ENCODE measurements at regions not wholly inside any gene's neighbourhood (a gene's known extent, or its start where the extent isn't known, plus 50 kb on each side); places are given as distances from the start of the nearest gene placed in this dataset.
A peak's percentile ranks its signal among the peaks of the same experiment; 100 is the strongest.

- H3K4me3 ChIP-seq (ENCODE audit: control insufficient read depth in 1 of 7, extremely low read depth in 1 of 7, insufficient read depth in 4 of 7, low read depth in 2 of 7, low read length in 6 of 7): peak overlapping the region in 2 of 7 experiments; percentile 6 to 66
- H3K9me3 ChIP-seq (ENCODE audit: control extremely low read depth in 1 of 5, control insufficient read depth in 4 of 5, insufficient read depth in 2 of 5, low read depth in 1 of 5, low read length in 4 of 5): no peaks in the 10 kb centered on the region
- CTCF ChIA-PET: interaction anchor here (0.7 to 1.9 kb wide), 10 partner anchors 12 to 1906 kb away, joined by 3 to 5 read pairs (median 3); no protein-coding TSS in a partner anchor
- no peak overlapping the region for H3K27ac ChIP-seq (ENCODE audit: insufficient read depth in 1 of 2, low read depth in 1 of 2, low read length in 2 of 2, poor library complexity in 1 of 2, severe bottlenecking in 2 of 2)
- peak; percentile 64 to 79 (median 77) for DNase-seq
- no CpG with 5 or more reads among the region's 2 CpGs for WGBS (ENCODE audit: insufficient coverage)
- no peaks in the 10 kb centered on the region for H3K27me3 ChIP-seq (replicated peaks in 2 of 5; ENCODE audit: control insufficient read depth in 4 of 5, insufficient read depth in 5 of 5, low read length in 4 of 5)
- no peaks in the 10 kb centered on the region for H3K4me1 ChIP-seq (ENCODE audit: control extremely low read depth in 1 of 4, control insufficient read depth in 4 of 4, insufficient read depth in 4 of 4, low read length in 3 of 4)
- H3K36me3 ChIP-seq (ENCODE audit: control insufficient read depth in 4 of 4, insufficient read depth in 4 of 4, low read length in 3 of 4): no peaks in the 10 kb centered on the region
- POLR2A ChIA-PET: no interaction called here
These were observed 330.3 kb upstream of the MIR17HG start for GRCh38 chr13:91017031-91017668.

GRCh38 chr13:91017669-91018053, 329.8 kb upstream of the MIR17HG start:
- Histone ChIP-seq H3K27me3 (replicated peaks in 2 of 5; ENCODE audit: control insufficient read depth in 4 of 5, insufficient read depth in 5 of 5, low read length in 4 of 5) (no peaks in the 10 kb centered on the region), H3K4me1 (ENCODE audit: control extremely low read depth in 1 of 4, control insufficient read depth in 4 of 4, insufficient read depth in 4 of 4, low read length in 3 of 4) (no peaks in the 10 kb centered on the region), H3K36me3 (ENCODE audit: control insufficient read depth in 4 of 4, insufficient read depth in 4 of 4, low read length in 3 of 4) (no peaks in the 10 kb centered on the region), H3K27ac (ENCODE audit: insufficient read depth in 1 of 2, low read depth in 1 of 2, low read length in 2 of 2, poor library complexity in 1 of 2, severe bottlenecking in 2 of 2) (no peak overlapping the region), H3K9me3 (ENCODE audit: control extremely low read depth in 1 of 5, control insufficient read depth in 4 of 5, insufficient read depth in 2 of 5, low read depth in 1 of 5, low read length in 4 of 5) (no peaks in the 10 kb centered on the region), H3K4me3 (ENCODE audit: control insufficient read depth in 1 of 7, extremely low read depth in 1 of 7, insufficient read depth in 4 of 7, low read depth in 2 of 7, low read length in 6 of 7) (peak overlapping the region in 2 of 7 experiments; percentile 6 to 66)
- ChIA-PET CTCF (interaction anchor here (0.7 to 1.9 kb wide), 11 partner anchors 13 to 1906 kb away, joined by 3 to 5 read pairs (median 3); no protein-coding TSS in a partner anchor), POLR2A (no interaction called here)
- WGBS (ENCODE audit: insufficient coverage): 67% methylated on average over 12 of the region's 15 CpGs
- DNase-seq: peak; percentile 37 to 77 (median 69)

- Histone ChIP-seq H3K4me1 (ENCODE audit: control extremely low read depth in 1 of 4, control insufficient read depth in 4 of 4, insufficient read depth in 4 of 4, low read length in 3 of 4) (no peaks in the 10 kb centered on the region), H3K27me3 (replicated peaks in 2 of 5; ENCODE audit: control insufficient read depth in 4 of 5, insufficient read depth in 5 of 5, low read length in 4 of 5) (no peaks in the 10 kb centered on the region), H3K4me3 (ENCODE audit: control insufficient read depth in 1 of 7, extremely low read depth in 1 of 7, insufficient read depth in 4 of 7, low read depth in 2 of 7, low read length in 6 of 7) (no peak overlapping the region), H3K36me3 (ENCODE audit: control insufficient read depth in 4 of 4, insufficient read depth in 4 of 4, low read length in 3 of 4) (no peaks in the 10 kb centered on the region), H3K9me3 (ENCODE audit: control extremely low read depth in 1 of 5, control insufficient read depth in 4 of 5, insufficient read depth in 2 of 5, low read depth in 1 of 5, low read length in 4 of 5) (no peaks in the 10 kb centered on the region), H3K27ac (ENCODE audit: insufficient read depth in 1 of 2, low read depth in 1 of 2, low read length in 2 of 2, poor library complexity in 1 of 2, severe bottlenecking in 2 of 2) (no peak overlapping the region)
- DNase-seq: no peak
- CTCF ChIA-PET: no interaction called here
- POLR2A ChIA-PET: no interaction called here
These were observed 326.9 kb upstream of the MIR17HG start for GRCh38 chr13:91020461-91021034.

GRCh38 chr13:91024157-91024792, 323.2 kb upstream of the MIR17HG start:
- no peak overlapping the region for H3K4me3 ChIP-seq (ENCODE audit: control insufficient read depth in 1 of 7, extremely low read depth in 1 of 7, insufficient read depth in 4 of 7, low read depth in 2 of 7, low read length in 6 of 7)
- H3K27me3 ChIP-seq (replicated peaks in 2 of 5; ENCODE audit: control insufficient read depth in 4 of 5, insufficient read depth in 5 of 5, low read length in 4 of 5): no peaks in the 10 kb centered on the region
- CTCF ChIA-PET: interaction anchor here (0.7 kb wide), 1 partner anchor 15 kb away, joined by 3 read pairs; no protein-coding TSS in a partner anchor
- 100% methylated on average over 1 of the region's 3 CpGs for WGBS (ENCODE audit: insufficient coverage)
- POLR2A ChIA-PET: no interaction called here
- H3K27ac ChIP-seq (ENCODE audit: insufficient read depth in 1 of 2, low read depth in 1 of 2, low read length in 2 of 2, poor library complexity in 1 of 2, severe bottlenecking in 2 of 2): no peak overlapping the region
- no peaks in the 10 kb centered on the region for H3K36me3 ChIP-seq (ENCODE audit: control insufficient read depth in 4 of 4, insufficient read depth in 4 of 4, low read length in 3 of 4)
- no peaks in the 10 kb centered on the region for H3K4me1 ChIP-seq (ENCODE audit: control extremely low read depth in 1 of 4, control insufficient read depth in 4 of 4, insufficient read depth in 4 of 4, low read length in 3 of 4)
- no peaks in the 10 kb centered on the region for H3K9me3 ChIP-seq (ENCODE audit: control extremely low read depth in 1 of 5, control insufficient read depth in 4 of 5, insufficient read depth in 2 of 5, low read depth in 1 of 5, low read length in 4 of 5)
- no peak for DNase-seq

- ChIA-PET CTCF (no interaction called here), POLR2A (no interaction called here)
- no peak for DNase-seq
- Histone ChIP-seq H3K36me3 (ENCODE audit: control insufficient read depth in 4 of 4, insufficient read depth in 4 of 4, low read length in 3 of 4) (no peaks in the 10 kb centered on the region), H3K27ac (ENCODE audit: insufficient read depth in 1 of 2, low read depth in 1 of 2, low read length in 2 of 2, poor library complexity in 1 of 2, severe bottlenecking in 2 of 2) (no peak overlapping the region), H3K9me3 (ENCODE audit: control extremely low read depth in 1 of 5, control insufficient read depth in 4 of 5, insufficient read depth in 2 of 5, low read depth in 1 of 5, low read length in 4 of 5) (no peaks in the 10 kb centered on the region), H3K4me1 (ENCODE audit: control extremely low read depth in 1 of 4, control insufficient read depth in 4 of 4, insufficient read depth in 4 of 4, low read length in 3 of 4) (no peaks in the 10 kb centered on the region), H3K27me3 (replicated peaks in 2 of 5; ENCODE audit: control insufficient read depth in 4 of 5, insufficient read depth in 5 of 5, low read length in 4 of 5) (no peaks in the 10 kb centered on the region), H3K4me3 (ENCODE audit: control insufficient read depth in 1 of 7, extremely low read depth in 1 of 7, insufficient read depth in 4 of 7, low read depth in 2 of 7, low read length in 6 of 7) (no peak overlapping the region)
These were observed 322.0 kb upstream of the MIR17HG start for GRCh38 chr13:91025442-91025841.

- H3K36me3 ChIP-seq (ENCODE audit: control insufficient read depth in 4 of 4, insufficient read depth in 4 of 4, low read length in 3 of 4): no peaks in the 10 kb centered on the region
- H3K4me1 ChIP-seq (ENCODE audit: control extremely low read depth in 1 of 4, control insufficient read depth in 4 of 4, insufficient read depth in 4 of 4, low read length in 3 of 4): no peaks in the 10 kb centered on the region
- POLR2A ChIA-PET: no interaction called here
- CTCF ChIA-PET: no interaction called here
- no peak overlapping the region for H3K4me3 ChIP-seq (ENCODE audit: control insufficient read depth in 1 of 7, extremely low read depth in 1 of 7, insufficient read depth in 4 of 7, low read depth in 2 of 7, low read length in 6 of 7)
- 100% methylated on average over 1 of the region's 3 CpGs for WGBS (ENCODE audit: insufficient coverage)
- no peaks in the 10 kb centered on the region for H3K27me3 ChIP-seq (replicated peaks in 2 of 5; ENCODE audit: control insufficient read depth in 4 of 5, insufficient read depth in 5 of 5, low read length in 4 of 5)
- no peaks in the 10 kb centered on the region for H3K9me3 ChIP-seq (ENCODE audit: control extremely low read depth in 1 of 5, control insufficient read depth in 4 of 5, insufficient read depth in 2 of 5, low read depth in 1 of 5, low read length in 4 of 5)
- no peak for DNase-seq
- H3K27ac ChIP-seq (ENCODE audit: insufficient read depth in 1 of 2, low read depth in 1 of 2, low read length in 2 of 2, poor library complexity in 1 of 2, severe bottlenecking in 2 of 2): no peak overlapping the region
These were observed 316.0 kb upstream of the MIR17HG start for GRCh38 chr13:91031508-91031907.

- ChIA-PET CTCF (no interaction called here), POLR2A (no interaction called here)
- Histone ChIP-seq H3K9me3 (ENCODE audit: control extremely low read depth in 1 of 5, control insufficient read depth in 4 of 5, insufficient read depth in 2 of 5, low read depth in 1 of 5, low read length in 4 of 5) (no peaks in the 10 kb centered on the region), H3K36me3 (ENCODE audit: control insufficient read depth in 4 of 4, insufficient read depth in 4 of 4, low read length in 3 of 4) (no peaks in the 10 kb centered on the region), H3K4me1 (ENCODE audit: control extremely low read depth in 1 of 4, control insufficient read depth in 4 of 4, insufficient read depth in 4 of 4, low read length in 3 of 4) (no peaks in the 10 kb centered on the region), H3K27ac (ENCODE audit: insufficient read depth in 1 of 2, low read depth in 1 of 2, low read length in 2 of 2, poor library complexity in 1 of 2, severe bottlenecking in 2 of 2) (no peak overlapping the region), H3K27me3 (replicated peaks in 2 of 5; ENCODE audit: control insufficient read depth in 4 of 5, insufficient read depth in 5 of 5, low read length in 4 of 5) (no peaks in the 10 kb centered on the region), H3K4me3 (ENCODE audit: control insufficient read depth in 1 of 7, extremely low read depth in 1 of 7, insufficient read depth in 4 of 7, low read depth in 2 of 7, low read length in 6 of 7) (no peak overlapping the region)
- no peak for DNase-seq
- whole genome bisulfite sequencing (ENCODE audit: insufficient coverage): 71% methylated on average over 1 of the region's 1 CpG
These were observed 315.4 kb upstream of the MIR17HG start for GRCh38 chr13:91032104-91032503.
